KG1 (cell line): ENCODE measurements at regions not wholly inside any gene's neighbourhood (a gene's known extent, or its start where the extent isn't known, plus 50 kb on each side); places are given as distances from the start of the nearest gene placed in this dataset.

Experiments used
- DNase-seq: peaks from one replicate; lab custom pipeline; 2025; lab: John Stamatoyannopoulos, UW

GRCh38 chr7:25950488-25951413 is 201.2 kb upstream of the NFE2L3 start:
- DNase-seq = no peak

GRCh38 chr7:25951414-25952260 is 200.4 kb upstream of the NFE2L3 start:
- no peak for DNase-seq

- no peak for DNase-seq
These were observed 199.5 kb upstream of the NFE2L3 start for GRCh38 chr7:25952261-25953057.

- no peak for DNase-seq
These were observed 198.1 kb upstream of the NFE2L3 start for GRCh38 chr7:25953859-25954258.

GRCh38 chr7:25954395-25954794 is 197.6 kb upstream of the NFE2L3 start:
- no peak for DNase-seq

- DNase-seq = no peak
These were observed 192.7 kb upstream of the NFE2L3 start for GRCh38 chr7:25959168-25959734.

- no peak for DNase-seq
These were observed 188.3 kb upstream of the NFE2L3 start for GRCh38 chr7:25963733-25964132.

GRCh38 chr7:25964483-25964991 is 187.5 kb upstream of the NFE2L3 start:
- DNase-seq = no peak

- DNase-seq = no peak
These were observed 186.4 kb upstream of the NFE2L3 start for GRCh38 chr7:25965405-25966123.

GRCh38 chr7:25966469-25966868 is 185.5 kb upstream of the NFE2L3 start:
- DNase-seq = no peak

- no peak for DNase-seq
These were observed 184.5 kb upstream of the NFE2L3 start for GRCh38 chr7:25967278-25968204.

- DNase-seq = no peak
These were observed 183.6 kb upstream of the NFE2L3 start for GRCh38 chr7:25968205-25968993.

- no peak for DNase-seq
These were observed 181.6 kb upstream of the NFE2L3 start for GRCh38 chr7:25970356-25970755.

- DNase-seq = no peak
These were observed 181.1 kb upstream of the NFE2L3 start for GRCh38 chr7:25970911-25971310.

GRCh38 chr7:25976630-25977029 is 175.4 kb upstream of the NFE2L3 start:
- no peak for DNase-seq

- no peak for DNase-seq
These were observed 173.5 kb upstream of the NFE2L3 start for GRCh38 chr7:25978466-25978865.

- no peak for DNase-seq
These were observed 172.4 kb upstream of the NFE2L3 start for GRCh38 chr7:25979605-25980004.

- no peak for DNase-seq
These were observed 169.3 kb upstream of the NFE2L3 start for GRCh38 chr7:25982684-25983083.

- no peak for DNase-seq
These were observed 166.8 kb upstream of the NFE2L3 start for GRCh38 chr7:25985196-25985595.
